T-helper 17 cell (primary cell): ENCODE measurements at regions not wholly inside any gene's neighbourhood (a gene's known extent, or its start where the extent isn't known, plus 50 kb on each side); places are given as distances from the start of the nearest gene placed in this dataset.

Experiments used
- ATAC-seq: fragments of 150-1000 bp; cut with Tn5 transposase; 2 replicates; pipeline ENCODE4 v1.10.0; 2021; ENCODE audit warnings: mild to moderate bottlenecking, moderate library complexity
- DNase-seq, 3 donors: peaks; one replicate each; pipeline versions ENCODE4 v3.0.0 to v3.0.0-alpha.2; 2020 to 2021
- H3K9me3 ChIP-seq: one replicate; pipeline ENCODE4 v1.7.0; 2013; ENCODE audit warnings: low read length, mild to moderate bottlenecking; ENCODE audit not compliant: control insufficient read depth, poor library complexity, severe bottlenecking
- H3K27ac Mint-ChIP-seq: one replicate; pipeline ENCODE4 v1.8.0; 2022; ENCODE audit warnings: mild to moderate bottlenecking, moderate library complexity, mixed read lengths
- H3K27me3 Mint-ChIP-seq: one replicate; pipeline ENCODE4 v1.8.0; 2022; ENCODE audit warnings: mixed read lengths
- H3K36me3 Mint-ChIP-seq: one replicate; pipeline ENCODE4 v1.8.0; 2022; ENCODE audit warnings: low read depth, mixed read lengths
- H3K4me1 Mint-ChIP-seq: one replicate; pipeline ENCODE4 v1.8.0; 2022; ENCODE audit warnings: mild to moderate bottlenecking, mixed read lengths
- H3K4me3 Mint-ChIP-seq: one replicate; pipeline ENCODE4 v1.8.0; 2022; ENCODE audit warnings: mild to moderate bottlenecking, moderate library complexity, mixed read lengths

DNA sequence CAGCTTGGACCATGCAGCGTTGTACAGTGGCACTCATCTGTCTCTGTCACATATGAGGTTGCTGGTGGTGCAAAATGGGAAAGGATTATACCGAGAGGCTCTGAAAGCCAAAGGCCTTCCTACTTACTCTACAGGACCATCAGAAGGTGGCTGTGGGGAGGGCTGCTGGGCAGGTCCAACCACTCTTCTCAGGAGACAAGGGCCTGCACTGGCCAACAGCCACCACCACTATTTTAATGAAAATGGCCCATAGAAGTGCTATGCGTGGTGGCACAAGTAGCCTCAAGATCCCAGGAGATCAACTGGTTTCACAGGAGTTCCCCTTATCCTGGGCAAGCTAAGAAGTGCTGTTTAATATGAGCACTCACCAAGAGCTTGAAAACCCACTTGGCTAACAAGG is 52.3 kb downstream of the MRPL57 start:
- no peak for DNase-seq
- no peak for ATAC-seq
- Mint-ChIP-seq H3K27me3 (peaks cover 41% of the 10 kb centered on the region), H3K27ac (no peak overlapping the region), H3K36me3 (no peaks in the 10 kb centered on the region), H3K4me1 (peaks cover 3% of the 10 kb centered on the region), H3K4me3 (no peak overlapping the region)
- H3K9me3 ChIP-seq = no peaks in the 10 kb centered on the region

DNA sequence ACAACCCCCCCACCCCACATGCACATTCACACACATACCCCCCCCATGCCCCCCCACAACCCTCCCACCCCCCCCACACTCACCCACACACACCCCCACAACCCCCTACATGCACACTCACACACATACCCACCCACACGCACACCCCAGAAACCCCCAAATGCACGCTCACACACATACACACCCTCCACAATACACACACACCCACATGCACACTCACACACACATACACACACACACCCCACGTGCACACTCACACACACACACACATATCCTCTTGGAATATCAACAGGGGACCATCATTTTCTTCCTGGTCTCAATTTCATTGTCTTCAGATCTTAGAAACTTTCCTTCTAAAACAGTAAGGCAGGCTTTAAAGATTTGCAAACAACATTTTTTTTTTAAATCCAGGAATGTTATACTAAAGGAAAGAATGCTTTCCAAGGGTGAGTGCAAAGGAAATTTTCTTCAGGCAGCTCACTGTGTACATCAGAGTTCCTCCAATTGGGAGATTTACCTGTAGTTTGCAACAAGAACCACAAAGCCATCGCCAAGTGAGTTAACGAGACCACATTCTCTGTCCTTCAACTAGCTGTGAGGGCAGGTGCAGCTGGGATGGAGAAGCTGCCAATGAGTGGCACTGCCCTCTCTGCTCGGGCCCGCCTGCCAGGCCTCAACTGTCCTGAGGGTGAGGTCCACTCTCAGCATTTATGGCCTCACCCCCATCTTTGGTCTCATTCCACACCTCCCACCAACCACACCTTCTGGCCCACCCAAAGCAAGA is 53.0 kb downstream of the MRPL57 start:
- Mint-ChIP-seq H3K4me1 (peaks cover 3% of the 10 kb centered on the region), H3K27ac (no peak overlapping the region), H3K27me3 (peaks cover 37% of the 10 kb centered on the region), H3K4me3 (no peak overlapping the region), H3K36me3 (no peaks in the 10 kb centered on the region)
- no peak for DNase-seq
- no peaks in the 10 kb centered on the region for H3K9me3 ChIP-seq
- no peak for ATAC-seq

DNA sequence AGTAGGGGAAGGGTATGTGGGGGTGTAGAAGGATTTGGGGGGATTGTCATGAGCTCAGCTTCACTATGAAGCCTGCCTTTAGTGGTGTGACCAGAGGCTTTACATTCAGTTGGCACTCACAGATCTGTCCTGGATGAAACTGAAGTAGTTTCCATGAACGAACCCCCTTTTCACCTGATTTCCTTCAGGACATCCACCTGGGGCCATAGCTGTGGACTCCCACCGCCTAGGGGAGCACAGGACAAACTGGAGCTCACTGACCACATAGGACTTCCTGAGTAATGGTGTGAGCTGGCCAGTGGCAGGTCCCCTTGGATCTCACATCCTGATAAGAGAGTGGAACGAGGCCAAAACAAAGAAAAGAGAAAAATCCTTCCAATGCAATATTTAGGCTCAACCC is 54.1 kb downstream of the MRPL57 start:
- Mint-ChIP-seq H3K27ac (no peak overlapping the region), H3K27me3 (peaks cover 42% of the 10 kb centered on the region), H3K4me3 (no peak overlapping the region), H3K36me3 (no peaks in the 10 kb centered on the region), H3K4me1 (peaks cover 3% of the 10 kb centered on the region)
- DNase-seq (no peak), ATAC-seq (no peak)
- H3K9me3 ChIP-seq = no peaks in the 10 kb centered on the region

DNA sequence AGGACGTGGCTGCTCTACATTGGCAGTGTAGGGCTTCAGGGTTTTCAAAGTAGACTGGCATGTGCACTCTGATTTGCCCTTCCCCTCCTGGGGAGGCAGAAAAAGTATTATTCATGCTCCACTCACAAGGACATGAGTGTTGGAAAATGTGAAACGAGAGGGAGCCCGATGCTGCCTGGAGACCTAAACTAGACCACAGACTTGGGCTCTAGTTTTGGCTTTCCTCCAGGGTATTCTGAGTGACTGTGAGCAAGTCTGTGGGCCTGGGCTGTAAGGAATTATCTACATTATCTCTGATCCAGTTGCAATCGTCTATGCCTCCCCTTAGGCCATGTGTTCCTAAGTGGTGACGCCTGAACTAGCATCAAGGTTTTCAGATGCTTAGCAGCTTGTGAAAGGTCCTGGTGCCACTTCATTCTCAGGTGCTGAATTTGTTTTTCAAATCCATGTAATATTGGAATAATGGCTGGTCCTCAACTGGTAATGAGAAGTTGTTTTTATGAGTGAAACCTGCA is 55.0 kb downstream of the MRPL57 start:
- no peaks in the 10 kb centered on the region for H3K9me3 ChIP-seq
- H3K27ac Mint-ChIP-seq = no peak overlapping the region
- peaks cover 42% of the 10 kb centered on the region for H3K27me3 Mint-ChIP-seq
- DNase-seq (no peak), ATAC-seq (no peak)
- H3K36me3 Mint-ChIP-seq = no peaks in the 10 kb centered on the region
- H3K4me3 Mint-ChIP-seq = no peak overlapping the region
- peaks cover 3% of the 10 kb centered on the region for H3K4me1 Mint-ChIP-seq

DNA sequence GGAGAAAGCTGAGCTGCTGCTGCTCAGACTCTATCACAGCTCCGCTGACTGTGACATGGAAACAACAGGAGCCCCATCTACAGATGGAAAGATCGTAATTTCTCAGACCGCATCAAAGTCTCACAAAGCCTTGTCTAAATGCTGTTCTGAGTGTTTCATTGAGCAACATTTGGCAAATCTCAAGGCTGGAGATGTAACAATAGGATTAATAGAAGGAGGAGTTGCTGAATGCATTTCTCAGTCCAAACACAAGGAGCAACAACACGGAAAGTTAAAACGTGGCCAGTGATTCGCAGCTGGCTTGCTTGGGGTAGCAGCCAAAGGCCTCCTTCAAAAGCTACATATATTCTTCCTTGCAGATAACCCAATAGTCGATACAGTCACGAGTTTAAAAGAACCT is 55.7 kb downstream of the MRPL57 start:
- no peak overlapping the region for H3K27ac Mint-ChIP-seq
- H3K36me3 Mint-ChIP-seq = no peaks in the 10 kb centered on the region
- no peak overlapping the region for H3K4me3 Mint-ChIP-seq
- ATAC-seq (no peak), DNase-seq (no peak)
- H3K9me3 ChIP-seq = no peaks in the 10 kb centered on the region
- H3K27me3 Mint-ChIP-seq = peaks cover 38% of the 10 kb centered on the region
- peaks cover 3% of the 10 kb centered on the region for H3K4me1 Mint-ChIP-seq

DNA sequence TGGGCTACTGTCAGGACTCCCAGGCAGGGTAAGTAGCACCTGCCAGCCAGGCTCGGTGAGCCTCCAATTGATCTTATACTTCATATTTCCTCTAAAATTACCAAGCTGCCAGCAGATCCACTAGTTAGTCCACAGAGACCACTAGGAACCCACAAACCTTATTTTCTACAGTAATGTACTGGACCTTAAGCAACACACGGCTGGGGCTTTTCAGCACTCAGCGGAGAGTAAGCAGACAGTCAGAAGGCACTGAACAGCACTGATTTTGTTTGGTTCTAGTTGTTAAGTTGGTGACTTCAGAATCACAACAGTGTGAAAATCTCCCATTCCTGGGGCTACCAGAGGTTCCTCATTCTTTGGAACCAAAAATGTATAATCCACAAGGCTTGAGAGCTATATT is 56.1 kb downstream of the MRPL57 start:
- Mint-ChIP-seq H3K4me3 (no peak overlapping the region), H3K4me1 (peaks cover 3% of the 10 kb centered on the region), H3K27me3 (peaks cover 35% of the 10 kb centered on the region), H3K27ac (no peak overlapping the region), H3K36me3 (no peaks in the 10 kb centered on the region)
- H3K9me3 ChIP-seq = no peaks in the 10 kb centered on the region
- no peak for ATAC-seq
- DNase-seq = no peak

DNA sequence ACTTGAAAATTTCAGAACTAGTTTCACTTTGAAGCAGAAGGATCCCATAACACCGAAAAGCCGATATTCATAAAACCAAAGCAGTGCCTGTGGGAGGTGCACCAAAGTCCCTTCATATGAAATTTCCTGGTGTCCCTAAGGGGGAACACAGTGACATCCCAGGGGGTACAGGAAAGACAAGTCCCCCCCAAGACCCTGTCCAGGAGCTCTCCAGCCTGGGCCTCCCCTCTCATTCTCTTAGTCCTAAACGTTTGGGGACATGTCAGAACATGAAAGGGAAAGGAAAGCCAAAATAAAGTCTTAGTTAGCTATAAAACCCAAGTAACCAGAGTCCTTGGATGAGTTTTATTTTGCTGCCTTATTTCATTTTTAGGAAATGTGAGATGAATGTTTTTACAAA is 56.6 kb downstream of the MRPL57 start:
- H3K4me3 Mint-ChIP-seq = no peak overlapping the region
- peaks cover 30% of the 10 kb centered on the region for H3K27me3 Mint-ChIP-seq
- H3K36me3 Mint-ChIP-seq = no peaks in the 10 kb centered on the region
- ATAC-seq (no peak), DNase-seq (no peak)
- H3K9me3 ChIP-seq = no peaks in the 10 kb centered on the region
- H3K27ac Mint-ChIP-seq = no peak overlapping the region
- peaks cover 3% of the 10 kb centered on the region for H3K4me1 Mint-ChIP-seq

DNA sequence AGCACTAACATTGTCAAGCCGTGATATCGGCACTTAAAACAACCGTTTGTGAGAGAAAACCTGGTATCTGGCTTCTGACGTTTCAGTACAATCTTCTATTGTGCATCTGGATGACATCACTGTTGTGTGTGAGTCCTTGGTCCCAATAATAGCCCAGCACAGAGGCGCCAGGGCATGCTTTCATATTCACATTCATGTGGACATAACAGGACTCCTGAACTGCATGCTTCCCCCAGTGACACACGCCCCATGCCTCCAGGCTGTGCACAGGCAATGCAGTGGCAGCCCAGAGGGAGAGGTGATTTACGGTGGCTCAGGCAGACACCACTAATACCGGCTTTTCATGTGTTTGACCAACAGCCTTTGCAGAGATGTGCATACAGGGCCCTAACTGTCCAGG is 58.1 kb downstream of the MRPL57 start:
- H3K4me1 Mint-ChIP-seq = peaks cover 3% of the 10 kb centered on the region
- H3K9me3 ChIP-seq = no peaks in the 10 kb centered on the region
- H3K27me3 Mint-ChIP-seq = peaks cover 23% of the 10 kb centered on the region
- no peak for ATAC-seq
- DNase-seq = no peak
- no peak overlapping the region for H3K4me3 Mint-ChIP-seq
- no peak overlapping the region for H3K27ac Mint-ChIP-seq
- H3K36me3 Mint-ChIP-seq = no peaks in the 10 kb centered on the region

DNA sequence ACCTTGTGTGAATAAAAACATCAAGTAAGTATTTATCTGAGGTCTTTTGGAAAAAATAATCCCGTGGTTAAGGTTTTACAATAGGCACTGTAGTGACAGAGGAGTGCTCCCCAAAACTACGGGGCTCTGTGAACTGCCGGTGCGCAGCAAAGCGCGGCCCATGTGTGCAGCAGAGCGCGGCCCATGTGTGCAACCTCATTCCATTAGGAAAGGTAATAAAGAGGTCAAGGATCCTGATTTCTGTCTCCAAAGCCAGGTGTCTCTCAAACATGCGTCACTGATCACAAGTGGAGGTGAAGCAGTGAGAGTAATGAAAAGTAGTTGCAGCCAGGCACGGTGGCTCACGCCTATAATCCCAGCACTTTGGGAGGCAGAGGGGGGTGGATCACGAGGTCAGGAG is 58.7 kb downstream of the MRPL57 start:
- Mint-ChIP-seq H3K36me3 (no peaks in the 10 kb centered on the region), H3K4me3 (no peak overlapping the region), H3K27me3 (peaks cover 20% of the 10 kb centered on the region), H3K27ac (no peak overlapping the region), H3K4me1 (peaks cover 3% of the 10 kb centered on the region)
- DNase-seq (no peak), ATAC-seq (no peak)
- no peaks in the 10 kb centered on the region for H3K9me3 ChIP-seq

DNA sequence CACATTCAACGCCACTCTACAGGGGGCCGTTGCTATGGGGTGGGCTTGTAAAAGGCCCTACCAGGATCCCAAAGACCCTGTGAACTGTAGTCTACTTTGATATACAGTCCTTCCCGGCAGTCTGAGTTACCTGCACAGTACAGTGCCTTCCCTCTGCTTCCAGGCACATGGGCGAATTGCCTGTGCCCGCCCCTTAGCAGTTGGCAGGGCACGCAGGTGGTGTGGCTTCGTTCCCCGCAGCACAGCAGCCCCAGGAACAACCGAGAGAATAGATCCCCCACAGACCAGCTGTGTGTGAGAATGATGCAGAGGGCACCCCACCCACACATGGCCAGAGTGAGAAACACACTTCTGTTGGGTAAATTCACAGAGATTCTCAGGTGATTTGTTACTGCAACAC is 60.6 kb downstream of the MRPL57 start:
- peaks cover 23% of the 10 kb centered on the region for H3K27me3 Mint-ChIP-seq
- ATAC-seq (no peak), DNase-seq (no peak)
- H3K4me1 Mint-ChIP-seq = peaks cover 10% of the 10 kb centered on the region
- H3K9me3 ChIP-seq = no peaks in the 10 kb centered on the region
- H3K4me3 Mint-ChIP-seq = no peak overlapping the region
- no peak overlapping the region for H3K27ac Mint-ChIP-seq
- no peaks in the 10 kb centered on the region for H3K36me3 Mint-ChIP-seq

DNA sequence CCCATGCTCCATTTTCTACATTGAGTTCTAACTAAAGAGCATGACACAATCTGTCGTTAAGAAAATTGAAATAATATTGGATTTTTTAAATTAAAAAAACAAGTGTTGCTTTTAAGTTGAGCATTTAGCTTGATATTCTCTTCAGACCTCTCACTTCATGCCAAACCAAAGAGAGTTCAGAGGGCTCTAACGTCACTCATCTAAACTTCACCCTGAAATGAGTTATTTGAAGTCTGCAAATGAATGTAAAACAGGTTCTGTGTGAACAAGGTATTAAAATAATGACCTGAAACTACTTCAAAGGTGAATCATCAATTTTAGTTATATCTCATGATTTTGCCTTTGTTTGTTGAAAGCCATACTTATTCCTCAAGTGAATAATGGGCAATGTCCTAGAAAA is 61.8 kb downstream of the MRPL57 start:
- no peak for ATAC-seq
- H3K27me3 Mint-ChIP-seq = peaks cover 23% of the 10 kb centered on the region
- H3K4me3 Mint-ChIP-seq = no peak overlapping the region
- DNase-seq = no peak
- H3K9me3 ChIP-seq = no peaks in the 10 kb centered on the region
- H3K4me1 Mint-ChIP-seq = peaks cover 7% of the 10 kb centered on the region
- no peak overlapping the region for H3K27ac Mint-ChIP-seq
- no peaks in the 10 kb centered on the region for H3K36me3 Mint-ChIP-seq

DNA sequence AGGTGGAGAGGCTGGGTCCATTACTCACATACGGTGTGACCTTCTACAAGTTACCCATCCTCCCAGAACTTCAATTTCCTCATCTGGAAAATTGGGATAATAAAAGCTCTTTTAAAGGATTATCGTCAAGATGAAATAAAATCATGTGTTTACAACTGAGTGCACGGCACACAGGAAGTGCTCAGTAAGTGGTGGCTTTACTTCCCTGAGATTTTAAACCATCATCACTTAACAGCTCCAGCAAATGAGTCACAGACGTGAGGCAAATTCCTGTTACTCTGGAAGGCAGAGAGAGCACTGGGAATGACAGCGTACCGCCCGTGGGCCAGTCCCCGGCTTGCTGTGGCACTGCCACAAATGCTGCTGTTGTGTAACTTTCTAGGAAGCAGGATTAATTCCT is 64.1 kb downstream of the MRPL57 start:
- Mint-ChIP-seq H3K4me3 (no peak overlapping the region), H3K27ac (no peak overlapping the region), H3K36me3 (no peaks in the 10 kb centered on the region), H3K27me3 (peaks cover 28% of the 10 kb centered on the region), H3K4me1 (peaks cover 7% of the 10 kb centered on the region)
- DNase-seq (no peak), ATAC-seq (no peak)
- H3K9me3 ChIP-seq = no peaks in the 10 kb centered on the region

DNA sequence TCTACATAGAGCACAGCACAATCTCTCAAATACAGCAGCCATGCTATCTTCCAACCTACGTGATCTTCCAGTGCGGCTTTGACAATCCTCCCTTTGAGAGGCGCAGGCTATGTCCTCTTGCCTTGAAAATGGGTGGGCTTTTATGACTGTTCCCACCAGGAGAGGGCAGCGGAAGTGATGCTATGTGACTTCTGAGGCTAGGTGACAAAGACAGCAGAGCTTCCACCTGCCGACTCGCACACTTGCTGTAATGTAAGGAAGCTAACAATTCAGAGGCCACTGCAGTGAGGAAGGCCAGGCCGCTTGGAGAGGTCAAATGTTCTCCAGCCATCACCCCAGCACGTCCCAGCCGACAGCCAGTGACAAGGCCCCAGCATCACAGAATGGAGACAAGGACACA is 65.8 kb downstream of the MRPL57 start:
- no peak for ATAC-seq
- H3K9me3 ChIP-seq = no peaks in the 10 kb centered on the region
- peaks cover 25% of the 10 kb centered on the region for H3K27me3 Mint-ChIP-seq
- H3K36me3 Mint-ChIP-seq = no peaks in the 10 kb centered on the region
- H3K4me1 Mint-ChIP-seq = peaks cover 7% of the 10 kb centered on the region
- no peak for DNase-seq
- H3K27ac Mint-ChIP-seq = no peak overlapping the region
- no peak overlapping the region for H3K4me3 Mint-ChIP-seq
